K562 (cell line): ENCODE measurements at regions not wholly inside any gene's neighbourhood (a gene's known extent, or its start where the extent isn't known, plus 50 kb on each side); places are given as distances from the start of the nearest gene placed in this dataset.
A peak's percentile ranks its signal among the peaks of the same experiment; 100 is the strongest.

Source experiments
- CBFA2T3 ChIP-seq: fragments of 450-650 bp; IDR thresholded peaks from 2 replicates; pipeline ENCODE4 v1.6.1; 2017
- COPS2 ChIP-seq: fragments of 450-650 bp; conservative IDR thresholded peaks from 2 replicates; pipeline ENCODE4 v1.6.1; 2016; ENCODE audit warnings: mild to moderate bottlenecking, moderate library complexity
- CREM ChIP-seq: IDR thresholded peaks from 2 replicates; pipeline ENCODE4 v1.6.1; 2014; ENCODE audit warnings: antibody characterized with exemption, low read depth
- CTBP1 ChIP-seq: fragments of 450-650 bp; IDR thresholded peaks from 2 replicates; pipeline ENCODE4 v1.6.1; 2016; ENCODE audit warnings: borderline replicate concordance
- FOXA3 ChIP-seq, 2 experiments: fragments of 450-650 bp in 1 of 2; sonication (generic) in 1 of 2; formaldehyde crosslinking; IDR thresholded peaks in 1 of 2; conservative IDR thresholded peaks in 1 of 2; 2 replicates each; pipeline versions ENCODE4 v1.4.0 to v1.8.0; 2020 to 2022; ENCODE audit warnings: mild to moderate bottlenecking in 2 of 2, missing genetic modification reagents in 1 of 2
- MAFF ChIP-seq: IDR thresholded peaks from 2 replicates; pipeline ENCODE4 v1.6.1; 2012; ENCODE audit warnings: low read length, improper control_type of control experiment
- MEIS2 ChIP-seq: fragments of 450-650 bp; IDR thresholded peaks from 2 replicates; pipeline ENCODE4 v1.6.1; 2014; ENCODE audit warnings: mild to moderate bottlenecking; ENCODE audit not compliant: partially characterized antibody
- MIER1 ChIP-seq: fragments of 450-650 bp; IDR thresholded peaks from 2 replicates; pipeline ENCODE4 v1.6.1; 2016; ENCODE audit warnings: antibody characterized with exemption, mild to moderate bottlenecking, low read depth
- MTA1 ChIP-seq: fragments of 450-650 bp; IDR thresholded peaks from 2 replicates; pipeline ENCODE4 v1.6.1; 2017; ENCODE audit warnings: borderline replicate concordance
- NRF1 ChIP-seq, 2 experiments: fragments of 450-650 bp; IDR thresholded peaks in 1 of 2; conservative IDR thresholded peaks in 1 of 2; 2 replicates each; pipeline ENCODE4 v1.6.1; 2014; ENCODE audit warnings: mild to moderate bottlenecking in 2 of 2
- RAD21 ChIP-seq, 2 experiments: fragments of 250-450 bp in 1 of 2; fragments of 450-650 bp in 1 of 2; sonication (Bioruptor Pico) in 1 of 2; formaldehyde crosslinking in 1 of 2; IDR thresholded peaks in 1 of 2; conservative IDR thresholded peaks in 1 of 2; 2 replicates each; pipeline versions ENCODE4 v1.4.0 to v1.8.0; 2020 to 2022; ENCODE audit warnings: mild to moderate bottlenecking in 2 of 2, moderate library complexity in 1 of 2
- RFX5 ChIP-seq: IDR thresholded peaks from 2 replicates; pipeline ENCODE4 v1.6.1; 2011; ENCODE audit warnings: low read depth, mild to moderate bottlenecking, improper control_type of control experiment, low read length
- SMAD4 ChIP-seq: fragments of 250-450 bp; sonication (Bioruptor Pico); conservative IDR thresholded peaks from 2 replicates; pipeline ENCODE4 v1.8.0; 2021; ENCODE audit warnings: inconsistent platforms, mild to moderate bottlenecking, moderate library complexity
- SMARCC2 ChIP-seq: fragments of 450-650 bp; IDR thresholded peaks from 2 replicates; pipeline ENCODE4 v1.6.1; 2017; ENCODE audit warnings: antibody characterized with exemption, moderate library complexity, mild to moderate bottlenecking, low read depth
- TEAD1 ChIP-seq, 2 experiments: fragments of 450-650 bp in 1 of 2; sonication (generic) in 1 of 2; formaldehyde crosslinking; IDR thresholded peaks; 2 replicates each; pipeline versions ENCODE4 v1.4.0 to v1.8.0; 2020 to 2022; ENCODE audit warnings: mild to moderate bottlenecking in 2 of 2, missing genetic modification reagents in 1 of 2
- TEAD2 ChIP-seq: fragments of 450-650 bp; IDR thresholded peaks from 2 replicates; pipeline ENCODE4 v1.6.1; 2016; ENCODE audit warnings: missing genetic modification characterization, control low read depth, missing compliant biosample characterization
- ZBTB11 ChIP-seq, 3 experiments: fragments of 200-800 bp in 1 of 3; fragments of 250-450 bp in 1 of 3; fragments of 450-650 bp in 1 of 3; sonication (Bioruptor Pico) in 1 of 3; sonication (Bioruptor generic) in 1 of 3; formaldehyde crosslinking in 1 of 3; IDR thresholded peaks; 2 replicates each; pipeline versions ENCODE4 v1.6.1 to v1.8.0; 2016 to 2022; ENCODE audit warnings: mild to moderate bottlenecking in 2 of 3, missing genetic modification characterization in 2 of 3, missing compliant biosample characterization in 1 of 3, moderate library complexity in 1 of 3
- ZNF12 ChIP-seq: sonication (generic); formaldehyde crosslinking; IDR thresholded peaks from 2 replicates; pipeline ENCODE4 v1.4.0; 2020; ENCODE audit warnings: mild to moderate bottlenecking, missing genetic modification reagents
- ZNF79 ChIP-seq: fragments of 250-450 bp; sonication (Bioruptor Pico); IDR thresholded peaks from 2 replicates; pipeline ENCODE4 v1.4.0; 2020; ENCODE audit warnings: low read depth, mild to moderate bottlenecking, moderate library complexity
- TF ChIP-seq, protein P1 (sequence below), 2 experiments: fragments of 450-650 bp in 1 of 2; IDR thresholded peaks; 2 replicates each; pipeline ENCODE4 v1.6.1; 2011 to 2017; ENCODE audit warnings: low read depth in 2 of 2, antibody characterized with exemption in 1 of 2, borderline replicate concordance in 1 of 2, low read length in 1 of 2, mild to moderate bottlenecking in 1 of 2, mixed read lengths in 1 of 2; ENCODE audit not compliant: control insufficient read depth in 1 of 2
- TF ChIP-seq, protein P2 (sequence below), 2 experiments: fragments of 450-650 bp in 1 of 2; sonication (generic) in 1 of 2; formaldehyde crosslinking in 1 of 2; IDR thresholded peaks in 1 of 2; conservative IDR thresholded peaks in 1 of 2; 2 replicates each; pipeline versions ENCODE4 v1.6.1 to v1.8.1; 2016 to 2023; ENCODE audit warnings: mild to moderate bottlenecking in 2 of 2, moderate library complexity in 2 of 2, inconsistent platforms in 1 of 2, missing genetic modification reagents in 1 of 2

DNA sequence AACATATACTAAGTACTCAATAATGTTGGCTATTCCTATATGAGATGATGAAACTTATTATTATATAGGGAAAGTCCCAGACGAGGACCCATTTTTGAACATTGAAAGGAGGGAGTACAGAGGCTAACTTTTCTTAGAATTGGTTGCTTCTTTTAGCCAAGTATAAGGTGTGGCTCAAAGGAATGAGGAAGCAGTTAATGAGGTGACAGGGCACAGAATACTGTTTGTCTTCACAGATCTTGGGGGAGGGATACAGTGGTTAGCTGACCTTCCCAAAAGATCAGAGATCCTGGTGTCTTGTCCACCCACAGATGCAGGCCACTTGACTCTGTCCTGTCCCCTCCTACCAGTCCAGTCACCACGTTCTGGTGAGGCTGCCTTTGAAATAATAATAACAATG is 67.8 kb upstream of the EPB41L1 start (continued):
- TF ChIP-seq, protein P1, sequence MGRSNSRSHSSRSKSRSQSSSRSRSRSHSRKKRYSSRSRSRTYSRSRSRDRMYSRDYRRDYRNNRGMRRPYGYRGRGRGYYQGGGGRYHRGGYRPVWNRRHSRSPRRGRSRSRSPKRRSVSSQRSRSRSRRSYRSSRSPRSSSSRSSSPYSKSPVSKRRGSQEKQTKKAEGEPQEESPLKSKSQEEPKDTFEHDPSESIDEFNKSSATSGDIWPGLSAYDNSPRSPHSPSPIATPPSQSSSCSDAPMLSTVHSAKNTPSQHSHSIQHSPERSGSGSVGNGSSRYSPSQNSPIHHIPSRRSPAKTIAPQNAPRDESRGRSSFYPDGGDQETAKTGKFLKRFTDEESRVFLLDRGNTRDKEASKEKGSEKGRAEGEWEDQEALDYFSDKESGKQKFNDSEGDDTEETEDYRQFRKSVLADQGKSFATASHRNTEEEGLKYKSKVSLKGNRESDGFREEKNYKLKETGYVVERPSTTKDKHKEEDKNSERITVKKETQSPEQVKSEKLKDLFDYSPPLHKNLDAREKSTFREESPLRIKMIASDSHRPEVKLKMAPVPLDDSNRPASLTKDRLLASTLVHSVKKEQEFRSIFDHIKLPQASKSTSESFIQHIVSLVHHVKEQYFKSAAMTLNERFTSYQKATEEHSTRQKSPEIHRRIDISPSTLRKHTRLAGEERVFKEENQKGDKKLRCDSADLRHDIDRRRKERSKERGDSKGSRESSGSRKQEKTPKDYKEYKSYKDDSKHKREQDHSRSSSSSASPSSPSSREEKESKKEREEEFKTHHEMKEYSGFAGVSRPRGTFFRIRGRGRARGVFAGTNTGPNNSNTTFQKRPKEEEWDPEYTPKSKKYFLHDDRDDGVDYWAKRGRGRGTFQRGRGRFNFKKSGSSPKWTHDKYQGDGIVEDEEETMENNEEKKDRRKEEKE (IDR thresholded peaks at IDR 0.05; ENCODE audit: borderline replicate concordance in 1 of 2, control insufficient read depth in 1 of 2, low read depth in 2 of 2, low read length in 1 of 2), result no peak
- TF ChIP-seq TEAD2 (tag), result no peak
- peak; percentile 30 for TF ChIP-seq MEIS2
- no peak for TF ChIP-seq ZNF12 (CRISPR knock-in tag)
- TF ChIP-seq NRF1 (conservative IDR thresholded peaks at IDR 0.05 in 1 of 2, IDR thresholded peaks at IDR 0.05 in 1 of 2), result no peak
- TF ChIP-seq MIER1, result no peak
- TF ChIP-seq ZBTB11 (CRISPR knock-in tag; IDR thresholded peaks at IDR 0.05), result peak in 1 of 3 experiments; percentile 6; a peak in 1 of 6 replicates
- peak; percentile 92 for TF ChIP-seq CTBP1
- peak in 1 of 2 experiments; percentile 84; a peak in 2 of 4 replicates for TF ChIP-seq TEAD1 (CRISPR knock-in tag; IDR thresholded peaks at IDR 0.05)
- TF ChIP-seq SMARCC2, result no peak
- no peak for TF ChIP-seq MAFF
- TF ChIP-seq SMAD4 (CRISPR knock-in tag), result peak; percentile 41
- peak; percentile 13; the same call in 1 of the 2 replicates for TF ChIP-seq MTA1
- no peak for TF ChIP-seq COPS2
- TF ChIP-seq CBFA2T3, result peak; percentile 46; the same call in 1 of the 2 replicates
- TF ChIP-seq CREM, result peak; percentile 47; the same call in 1 of the 2 replicates
- no peak for TF ChIP-seq RFX5
- no peak; a peak in 1 of 4 replicates for TF ChIP-seq FOXA3 (CRISPR knock-in tag; conservative IDR thresholded peaks at IDR 0.05 in 1 of 2, IDR thresholded peaks at IDR 0.05 in 1 of 2)
- TF ChIP-seq, protein P2, sequence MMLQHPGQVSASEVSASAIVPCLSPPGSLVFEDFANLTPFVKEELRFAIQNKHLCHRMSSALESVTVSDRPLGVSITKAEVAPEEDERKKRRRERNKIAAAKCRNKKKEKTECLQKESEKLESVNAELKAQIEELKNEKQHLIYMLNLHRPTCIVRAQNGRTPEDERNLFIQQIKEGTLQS (IDR thresholded peaks at IDR 0.05), result peak; percentile 16
- TF ChIP-seq, protein P2 (CRISPR knock-in tag; conservative IDR thresholded peaks at IDR 0.05), result no peak
- no peak for TF ChIP-seq RAD21 (CRISPR knock-in tag; conservative IDR thresholded peaks at IDR 0.05 in 1 of 2, IDR thresholded peaks at IDR 0.05 in 1 of 2)
- TF ChIP-seq ZNF79 (CRISPR knock-in tag), result no peak
